Stomach (tissue), 8 donors: ENCODE measurements at regions not wholly inside any gene's neighbourhood (a gene's known extent, or its start where the extent isn't known, plus 50 kb on each side); places are given as distances from the start of the nearest gene placed in this dataset.

Source experiments
- DNase-seq, 2 donors: peaks; one replicate each; pipeline versions ENCODE4 v3.0.0 to v3.0.0-alpha.2; 2013 to 2019
- H3K27ac ChIP-seq, 5 donors: fragments of 200-600 bp in 4 of 5; sonication (generic) in 4 of 5; one replicate each; pipeline ENCODE4 v1.5.1; 2013 to 2019; ENCODE audit warnings: mild to moderate bottlenecking in 1 of 5, moderate library complexity in 1 of 5
- H3K27me3 ChIP-seq, 3 donors: fragments of 200-600 bp; sonication (generic); one replicate each; pipeline ENCODE4 v1.5.1; 2017 to 2019; ENCODE audit warnings: mixed run types in 1 of 3
- H3K36me3 ChIP-seq, 4 donors: fragments of 200-600 bp; sonication (generic); 1 replicate in 3 of 4; 2 replicates in 1 of 4; pipeline ENCODE4 v1.5.1; 2016 to 2019
- H3K4me1 ChIP-seq, 4 donors: fragments of 200-600 bp; sonication (generic); one replicate each; pipeline ENCODE4 v1.5.1; 2016 to 2019
- H3K4me3 ChIP-seq, 4 donors: fragments of 200-600 bp; sonication (generic) in 3 of 4; one replicate each; pipeline ENCODE4 v1.5.1; 2016 to 2019; ENCODE audit warnings: mild to moderate bottlenecking in 1 of 4
- H3K9me3 ChIP-seq, 4 donors: fragments of 200-600 bp; sonication (generic); one replicate each; pipeline ENCODE4 v1.5.1; 2016 to 2019
- CTCF ChIP-seq, 7 experiments: fragments of 450-650 bp in 4 of 7; fragments of 200-600 bp in 3 of 7; sonication (generic) in 3 of 7; IDR thresholded peaks; one replicate each; pipeline ENCODE4 v1.5.1; 2016 to 2019; ENCODE audit warnings: antibody characterized with exemption in 7 of 7, control low read depth in 2 of 7, mild to moderate bottlenecking in 1 of 7
- EP300 ChIP-seq: sonication (generic); formaldehyde crosslinking; IDR thresholded peaks from one replicate; pipeline ENCODE4 v1.6.1; 2017; ENCODE audit warnings: antibody characterized with exemption
- POLR2A ChIP-seq, 4 donors: fragments of 450-650 bp; IDR thresholded peaks; one replicate each; pipeline ENCODE4 v1.6.1; 2016; ENCODE audit warnings: antibody characterized with exemption in 4 of 4, control low read depth in 2 of 4, mild to moderate bottlenecking in 1 of 4, moderate library complexity in 1 of 4
- POLR2AphosphoS5 ChIP-seq, 3 donors: sonication (generic); formaldehyde crosslinking; IDR thresholded peaks; one replicate each; pipeline ENCODE4 v1.6.1; 2016; ENCODE audit warnings: antibody characterized with exemption in 3 of 3
- WGBS, 5 donors: extraction: QIAGEN DNeasy Blood & Tissue Kit in 3 of 5; methylation state at CpG; one replicate each; pipeline versions ENCODE4 v1.1.5 to v1.1.7; 2013 to 2018; 5-methylcytosine and 5-hydroxymethylcytosine counted together
- intact Hi-C: fragments of 100-400 bp; cut with DNase I; formaldehyde crosslinking; loops from one replicate; pipeline ENCODE4 v1.15.1; 2023; ENCODE audit warnings: low total_unique reads
- donor health status: healthy with polysubstance abuse.
- donor health status: Bipolar disorder and iron deficiency.
- donor health status: healthy.

DNA sequence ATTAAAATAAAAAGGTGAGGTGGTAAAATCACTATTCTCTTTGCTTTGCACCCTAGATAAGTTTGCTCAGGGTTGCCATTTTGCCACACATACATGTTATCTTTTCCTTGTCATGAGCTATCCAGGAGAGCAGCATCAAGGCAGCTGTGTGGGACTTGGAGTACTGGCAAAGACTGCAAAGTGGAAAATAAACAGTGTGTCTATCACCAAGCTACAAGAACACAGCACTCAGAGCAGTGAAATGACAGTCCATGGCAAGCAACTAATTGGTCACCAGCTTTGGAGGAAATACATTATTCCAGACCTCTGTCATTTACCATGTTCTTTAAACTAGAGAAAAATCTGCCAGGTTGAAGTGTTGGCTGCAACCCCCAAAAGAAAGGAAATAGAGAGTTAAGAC lies 687.8 kb upstream of the FANCL start:
- no peak for DNase-seq
- no peak for TF ChIP-seq POLR2A (IDR thresholded peaks at IDR 0.05)
- no peak for TF ChIP-seq EP300
- TF ChIP-seq CTCF (IDR thresholded peaks at IDR 0.05), result no peak
- no peak for TF ChIP-seq POLR2AphosphoS5 (IDR thresholded peaks at IDR 0.05)
- Histone ChIP-seq H3K9me3 (no peaks in the 10 kb centered on the region), H3K27me3 (no peaks in the 10 kb centered on the region), H3K36me3 (no peaks in the 10 kb centered on the region), H3K4me3 (no peak overlapping the region), H3K4me1 (no peaks in the 10 kb centered on the region), H3K27ac (no peak overlapping the region)
- intact Hi-C loops, result no loop called here

- TF ChIP-seq CTCF (IDR thresholded peaks at IDR 0.05) (no peak), POLR2A (IDR thresholded peaks at IDR 0.05) (no peak), EP300 (no peak), POLR2AphosphoS5 (IDR thresholded peaks at IDR 0.05) (no peak)
- H3K36me3 ChIP-seq, result no peaks in the 10 kb centered on the region
- no peak overlapping the region for H3K27ac ChIP-seq
- H3K27me3 ChIP-seq, result no peaks in the 10 kb centered on the region
- DNase-seq, result no peak
- H3K4me3 ChIP-seq, result no peak overlapping the region
- WGBS, 5 donors, result 52 to 68% (median 62%) methylated on average over 6 of the region's 6 CpGs
- no peaks in the 10 kb centered on the region for H3K9me3 ChIP-seq
- intact Hi-C loops, result no loop called here
- H3K4me1 ChIP-seq, result no peaks in the 10 kb centered on the region
Measured at GRCh38 chr2:58928391-58928790, 687.3 kb upstream of the FANCL start.

- H3K4me3 ChIP-seq, result no peak overlapping the region
- TF ChIP-seq POLR2AphosphoS5 (IDR thresholded peaks at IDR 0.05) (no peak), POLR2A (IDR thresholded peaks at IDR 0.05) (no peak), CTCF (IDR thresholded peaks at IDR 0.05) (no peak), EP300 (no peak)
- intact Hi-C loops, result no loop called here
Measured at GRCh38 chr2:58926112-58926511, 685.0 kb upstream of the FANCL start.

DNA sequence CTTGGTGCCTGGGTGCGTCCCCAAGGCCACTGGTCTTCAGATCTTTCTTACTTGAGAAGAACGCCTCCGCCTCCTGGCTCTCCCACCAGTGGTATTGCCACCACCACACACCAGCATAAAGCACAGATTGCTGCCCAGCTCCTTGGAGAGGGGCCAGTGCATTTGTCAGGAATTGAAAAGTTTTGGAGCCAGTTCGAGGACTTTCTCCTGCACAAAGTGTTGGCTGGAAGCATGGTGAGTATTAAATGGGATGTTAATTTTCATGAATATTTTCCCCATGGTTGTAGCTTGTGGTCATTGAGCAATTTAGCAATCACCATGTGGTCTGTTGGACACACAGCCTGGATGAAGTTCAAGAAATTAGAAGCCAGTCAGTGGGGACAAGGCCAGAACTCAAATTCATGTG lies 684.6 kb upstream of the FANCL start:
- Histone ChIP-seq H3K9me3 (no peaks in the 10 kb centered on the region), H3K4me3 (no peak overlapping the region), H3K36me3 (no peaks in the 10 kb centered on the region), H3K27me3 (no peaks in the 10 kb centered on the region), H3K27ac (no peak overlapping the region), H3K4me1 (no peaks in the 10 kb centered on the region)
- 74 to 80% (median 77%) methylated on average over 4 of the region's 4 CpGs for WGBS, 5 donors
- no peak for DNase-seq
- TF ChIP-seq CTCF (IDR thresholded peaks at IDR 0.05) (no peak), POLR2AphosphoS5 (IDR thresholded peaks at IDR 0.05) (no peak), POLR2A (IDR thresholded peaks at IDR 0.05) (no peak), EP300 (no peak)
- intact Hi-C loops, result no loop called here

More at GRCh38 chr2:58926112-58926511, 685.0 kb upstream of the FANCL start:
- no peaks in the 10 kb centered on the region for H3K9me3 ChIP-seq
- no peaks in the 10 kb centered on the region for H3K36me3 ChIP-seq
- no peaks in the 10 kb centered on the region for H3K4me1 ChIP-seq
- WGBS, 5 donors, result 86 to 98% (median 94%) methylated on average over 5 of the region's 5 CpGs
- H3K27me3 ChIP-seq, result no peaks in the 10 kb centered on the region
- DNase-seq, result no peak
- no peak overlapping the region for H3K27ac ChIP-seq
